Neural cell (in vitro differentiated cells): ENCODE measurements at regions not wholly inside any gene's neighbourhood (a gene's known extent, or its start where the extent isn't known, plus 50 kb on each side); places are given as distances from the start of the nearest gene placed in this dataset.

Experiments
- H2AFZ ChIP-seq: fragments of 200-600, 300-800 bp; sonication (generic), shearing (Covaris generic); 2 replicates; pipeline ENCODE4 v1.6.0; 2014; ENCODE audit warnings: low read depth, mild to moderate bottlenecking, antibody characterized with exemption, low read length, moderate library complexity
- H3F3A ChIP-seq: fragments of 200-600 bp; shearing (Covaris generic); 2 replicates; pipeline ENCODE4 v1.6.1; 2016; ENCODE audit warnings: mild to moderate bottlenecking, moderate library complexity, mixed read lengths, antibody characterized with exemption, low read length; ENCODE audit not compliant: insufficient read depth, poor library complexity, severe bottlenecking
- H3K27ac ChIP-seq: fragments of 200-600, 300-800 bp; sonication (generic), shearing (Covaris generic); 2 replicates; pipeline ENCODE4 v1.5.1; 2014; ENCODE audit warnings: mild to moderate bottlenecking, low read length, moderate library complexity
- H3K27me3 ChIP-seq: fragments of 300-800, 200-600 bp; sonication (generic), shearing (Covaris generic); 2 replicates; pipeline ENCODE4 v1.6.0; 2014; ENCODE audit warnings: mild to moderate bottlenecking, low read depth, low read length, moderate library complexity; ENCODE audit not compliant: insufficient read depth
- H3K36me3 ChIP-seq: fragments of 300-800, 200-600 bp; sonication (generic), shearing (Covaris generic); 2 replicates; pipeline ENCODE4 v1.5.1; 2014; ENCODE audit warnings: mild to moderate bottlenecking, antibody characterized with exemption, low read length, moderate library complexity; ENCODE audit not compliant: insufficient read depth
- H3K4me2 ChIP-seq: fragments of 300-800, 200-600 bp; sonication (generic), shearing (Covaris generic); 2 replicates; pipeline ENCODE4 v1.6.0; 2014; ENCODE audit warnings: mild to moderate bottlenecking, low read length
- H3K4me3 ChIP-seq: fragments of 300-800, 200-600 bp; sonication (generic), shearing (Covaris generic); 2 replicates; pipeline ENCODE4 v1.5.1; 2014; ENCODE audit warnings: mild to moderate bottlenecking, low read length, moderate library complexity
- H3K79me2 ChIP-seq: fragments of 200-600 bp; shearing (Covaris generic); replicated peaks from 2 replicates; pipeline ENCODE4 v1.6.0; 2014; ENCODE audit warnings: mild to moderate bottlenecking, low read length, moderate library complexity; ENCODE audit not compliant: insufficient read depth
- H3K9ac ChIP-seq: fragments of 300-800, 200-600 bp; sonication (generic), shearing (Covaris generic); 2 replicates; pipeline ENCODE4 v1.6.1; 2016; ENCODE audit warnings: mild to moderate bottlenecking, low read length, mixed read lengths
- H3K9me2 ChIP-seq: fragments of 200-600 bp; shearing (Covaris generic); 2 replicates; pipeline ENCODE4 v1.6.1; 2016; ENCODE audit warnings: mild to moderate bottlenecking, low read length, mixed read lengths; ENCODE audit not compliant: insufficient read depth
- H3K9me3 ChIP-seq: fragments of 200-600, 300-800 bp; sonication (generic), shearing (Covaris generic); 2 replicates; pipeline ENCODE4 v1.6.1; 2016; ENCODE audit warnings: mild to moderate bottlenecking, mixed run types, low read length, moderate library complexity, mixed read lengths
- H4K20me1 ChIP-seq: fragments of 200-600 bp; shearing (Covaris generic); 2 replicates; pipeline ENCODE4 v1.6.1; 2016; ENCODE audit warnings: mild to moderate bottlenecking, mixed run types; ENCODE audit not compliant: insufficient read depth
- EP300 ChIP-seq: fragments of 450-650 bp; conservative IDR thresholded peaks from 2 replicates; pipeline ENCODE4 v1.6.1; 2014; ENCODE audit warnings: antibody characterized with exemption, mild to moderate bottlenecking, moderate library complexity; ENCODE audit not compliant: poor library complexity, severe bottlenecking
- EZH2 ChIP-seq: fragments of 200-600, 300-800 bp; shearing (Covaris generic), sonication (generic); IDR thresholded peaks from 2 replicates; pipeline ENCODE4 v1.6.1; 2014; ENCODE audit warnings: antibody characterized with exemption, low read length, borderline replicate concordance, mild to moderate bottlenecking; ENCODE audit not compliant: insufficient read depth, poor library complexity, severe bottlenecking
- MXI1 ChIP-seq: fragments of 450-650 bp; conservative IDR thresholded peaks from 2 replicates; pipeline ENCODE4 v1.6.1; 2014; ENCODE audit warnings: antibody characterized with exemption, mild to moderate bottlenecking; ENCODE audit not compliant: poor library complexity, severe bottlenecking
- POLR2AphosphoS5 ChIP-seq: IDR thresholded peaks from 2 replicates; pipeline ENCODE4 v1.6.1; 2012
- RAD21 ChIP-seq: fragments of 450-650 bp; conservative IDR thresholded peaks from 2 replicates; pipeline ENCODE4 v1.6.1; 2014; ENCODE audit warnings: antibody characterized with exemption, mild to moderate bottlenecking, moderate library complexity
- SMC3 ChIP-seq: fragments of 450-650 bp; conservative IDR thresholded peaks from 2 replicates; pipeline ENCODE4 v1.6.1; 2014; ENCODE audit warnings: antibody characterized with exemption, mild to moderate bottlenecking, moderate library complexity; ENCODE audit not compliant: poor library complexity
- TAF1 ChIP-seq: IDR thresholded peaks from 2 replicates; pipeline ENCODE4 v1.6.1; 2012; ENCODE audit warnings: low read depth
- TF ChIP-seq, protein P1 (sequence below): fragments of 450-650 bp; IDR thresholded peaks from 2 replicates; pipeline ENCODE4 v1.5.1; 2014; ENCODE audit warnings: antibody characterized with exemption, mild to moderate bottlenecking, moderate library complexity; ENCODE audit not compliant: poor library complexity, severe bottlenecking
- TF ChIP-seq, protein P2 (sequence below): IDR thresholded peaks from 2 replicates; pipeline ENCODE4 v1.6.1; 2012; ENCODE audit warnings: borderline replicate concordance

DNA sequence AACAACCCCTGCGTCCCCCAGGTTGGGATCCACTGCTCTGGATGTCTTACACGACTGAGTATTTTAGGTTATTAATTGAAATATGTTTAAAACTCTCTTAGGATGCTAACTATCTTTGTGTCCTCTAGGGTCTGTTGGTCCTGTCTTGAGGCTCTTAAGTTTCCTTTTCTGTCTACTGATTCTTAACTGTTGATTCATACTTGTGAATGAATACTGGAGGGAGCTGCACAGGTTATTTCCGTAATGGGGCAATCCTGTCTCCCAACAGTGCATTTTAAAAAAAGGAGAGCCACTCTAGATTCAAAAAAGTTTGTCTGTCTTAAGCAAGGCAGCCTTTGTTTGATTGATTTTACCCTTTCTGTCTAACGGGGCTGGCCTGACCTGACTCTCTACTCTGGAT lies 237.6 kb upstream of the POM121L12 start:
- Histone ChIP-seq H2AFZ (no peak overlapping the region), H3K4me3 (no peak overlapping the region), H3K9ac (no peak overlapping the region), H3K27ac (no peak overlapping the region), H4K20me1 (no peaks in the 10 kb centered on the region), H3K36me3 (no peaks in the 10 kb centered on the region), H3F3A (no peaks in the 10 kb centered on the region), H3K4me2 (no peak overlapping the region), H3K9me3 (no peaks in the 10 kb centered on the region), H3K9me2 (no peaks in the 10 kb centered on the region), H3K27me3 (no peaks in the 10 kb centered on the region), H3K79me2 (no peaks in the 10 kb centered on the region)
- TF ChIP-seq, protein P1, sequence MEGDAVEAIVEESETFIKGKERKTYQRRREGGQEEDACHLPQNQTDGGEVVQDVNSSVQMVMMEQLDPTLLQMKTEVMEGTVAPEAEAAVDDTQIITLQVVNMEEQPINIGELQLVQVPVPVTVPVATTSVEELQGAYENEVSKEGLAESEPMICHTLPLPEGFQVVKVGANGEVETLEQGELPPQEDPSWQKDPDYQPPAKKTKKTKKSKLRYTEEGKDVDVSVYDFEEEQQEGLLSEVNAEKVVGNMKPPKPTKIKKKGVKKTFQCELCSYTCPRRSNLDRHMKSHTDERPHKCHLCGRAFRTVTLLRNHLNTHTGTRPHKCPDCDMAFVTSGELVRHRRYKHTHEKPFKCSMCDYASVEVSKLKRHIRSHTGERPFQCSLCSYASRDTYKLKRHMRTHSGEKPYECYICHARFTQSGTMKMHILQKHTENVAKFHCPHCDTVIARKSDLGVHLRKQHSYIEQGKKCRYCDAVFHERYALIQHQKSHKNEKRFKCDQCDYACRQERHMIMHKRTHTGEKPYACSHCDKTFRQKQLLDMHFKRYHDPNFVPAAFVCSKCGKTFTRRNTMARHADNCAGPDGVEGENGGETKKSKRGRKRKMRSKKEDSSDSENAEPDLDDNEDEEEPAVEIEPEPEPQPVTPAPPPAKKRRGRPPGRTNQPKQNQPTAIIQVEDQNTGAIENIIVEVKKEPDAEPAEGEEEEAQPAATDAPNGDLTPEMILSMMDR, result no peak
- TF ChIP-seq, protein P2, sequence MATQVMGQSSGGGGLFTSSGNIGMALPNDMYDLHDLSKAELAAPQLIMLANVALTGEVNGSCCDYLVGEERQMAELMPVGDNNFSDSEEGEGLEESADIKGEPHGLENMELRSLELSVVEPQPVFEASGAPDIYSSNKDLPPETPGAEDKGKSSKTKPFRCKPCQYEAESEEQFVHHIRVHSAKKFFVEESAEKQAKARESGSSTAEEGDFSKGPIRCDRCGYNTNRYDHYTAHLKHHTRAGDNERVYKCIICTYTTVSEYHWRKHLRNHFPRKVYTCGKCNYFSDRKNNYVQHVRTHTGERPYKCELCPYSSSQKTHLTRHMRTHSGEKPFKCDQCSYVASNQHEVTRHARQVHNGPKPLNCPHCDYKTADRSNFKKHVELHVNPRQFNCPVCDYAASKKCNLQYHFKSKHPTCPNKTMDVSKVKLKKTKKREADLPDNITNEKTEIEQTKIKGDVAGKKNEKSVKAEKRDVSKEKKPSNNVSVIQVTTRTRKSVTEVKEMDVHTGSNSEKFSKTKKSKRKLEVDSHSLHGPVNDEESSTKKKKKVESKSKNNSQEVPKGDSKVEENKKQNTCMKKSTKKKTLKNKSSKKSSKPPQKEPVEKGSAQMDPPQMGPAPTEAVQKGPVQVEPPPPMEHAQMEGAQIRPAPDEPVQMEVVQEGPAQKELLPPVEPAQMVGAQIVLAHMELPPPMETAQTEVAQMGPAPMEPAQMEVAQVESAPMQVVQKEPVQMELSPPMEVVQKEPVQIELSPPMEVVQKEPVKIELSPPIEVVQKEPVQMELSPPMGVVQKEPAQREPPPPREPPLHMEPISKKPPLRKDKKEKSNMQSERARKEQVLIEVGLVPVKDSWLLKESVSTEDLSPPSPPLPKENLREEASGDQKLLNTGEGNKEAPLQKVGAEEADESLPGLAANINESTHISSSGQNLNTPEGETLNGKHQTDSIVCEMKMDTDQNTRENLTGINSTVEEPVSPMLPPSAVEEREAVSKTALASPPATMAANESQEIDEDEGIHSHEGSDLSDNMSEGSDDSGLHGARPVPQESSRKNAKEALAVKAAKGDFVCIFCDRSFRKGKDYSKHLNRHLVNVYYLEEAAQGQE, result no peak
- TF ChIP-seq EP300, result no peak

DNA sequence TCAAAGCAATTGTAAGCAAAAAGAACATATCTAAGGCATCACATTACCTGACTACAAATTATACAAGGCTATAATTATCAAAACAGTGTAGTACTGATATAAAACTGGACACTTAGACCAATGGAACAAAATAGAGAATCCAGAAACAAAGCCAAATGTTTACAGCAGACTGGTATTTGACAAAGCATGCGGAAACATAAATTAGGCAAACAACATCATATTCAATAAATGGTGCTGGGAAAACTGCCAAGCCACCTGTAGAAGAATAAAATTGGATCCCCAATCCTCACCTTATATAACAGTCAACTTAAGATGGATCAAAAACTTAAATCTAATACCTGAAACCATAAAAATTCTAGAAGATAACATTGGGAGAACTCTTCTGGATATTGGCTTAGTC lies 240.8 kb upstream of the POM121L12 start:
- H3K9me2 ChIP-seq, result no peaks in the 10 kb centered on the region
- no peaks in the 10 kb centered on the region for H3F3A ChIP-seq
- TF ChIP-seq POLR2AphosphoS5 (no peak), EZH2 (no peak), RAD21 (no peak), EP300 (no peak), MXI1 (no peak), TAF1 (no peak), SMC3 (no peak)
- TF ChIP-seq, protein P1, result no peak
- TF ChIP-seq, protein P2, result no peak
- no peaks in the 10 kb centered on the region for H4K20me1 ChIP-seq
- no peaks in the 10 kb centered on the region for H3K36me3 ChIP-seq
- no peak overlapping the region for H3K9ac ChIP-seq
- H3K4me2 ChIP-seq, result no peak overlapping the region
- no peak overlapping the region for H3K4me3 ChIP-seq
- no peak overlapping the region for H3K27ac ChIP-seq
- H3K9me3 ChIP-seq, result no peaks in the 10 kb centered on the region
- no peaks in the 10 kb centered on the region for H3K79me2 ChIP-seq
- no peak overlapping the region for H2AFZ ChIP-seq
- H3K27me3 ChIP-seq, result no peaks in the 10 kb centered on the region
